Activated CD8-positive, alpha-beta memory T cell treated with anti-CD3 and anti-CD28 coated beads, Interleukin-2, amount 10 ng/mL, durations not matched to agents 7 days and 5 days (primary cell): ENCODE measurements at regions not wholly inside any gene's neighbourhood (a gene's known extent, or its start where the extent isn't known, plus 50 kb on each side); places are given as distances from the start of the nearest gene placed in this dataset.

ENCODE experiments used
- ATAC-seq: fragments of 150-1000 bp; cut with Tn5 transposase; one replicate; pipeline ENCODE4 v1.10.0; 2021; ENCODE audit warnings: moderate library complexity
- CTCF ChIA-PET: fragments of 350-600 bp; sonication (Branson Sonifier 250); formaldehyde crosslinking; loops from one replicate; lab custom pipeline; 2021; ENCODE audit warnings: antibody characterized with exemption; lab: Charles Lee
- DNase-seq: peaks from one replicate; pipeline ENCODE4 v3.0.0-alpha.2; 2020
- H3K27ac Mint-ChIP-seq: one replicate; pipeline ENCODE4 v1.8.0; 2021; ENCODE audit warnings: mild to moderate bottlenecking, mixed read lengths
- H3K27me3 Mint-ChIP-seq: one replicate; pipeline ENCODE4 v1.8.0; 2021; ENCODE audit warnings: mixed read lengths
- H3K36me3 Mint-ChIP-seq: one replicate; pipeline ENCODE4 v1.8.0; 2021; ENCODE audit warnings: mild to moderate bottlenecking, mixed read lengths
- H3K4me1 Mint-ChIP-seq: one replicate; pipeline ENCODE4 v1.8.0; 2021; ENCODE audit warnings: mixed read lengths
- H3K4me3 Mint-ChIP-seq: one replicate; pipeline ENCODE4 v1.8.0; 2021; ENCODE audit warnings: mild to moderate bottlenecking, moderate library complexity, mixed read lengths
- H3K9me3 Mint-ChIP-seq: one replicate; pipeline ENCODE4 v1.8.0; 2022; ENCODE audit warnings: low read depth, mixed read lengths

- CTCF ChIA-PET = no interaction called here
- DNase-seq (no peak), ATAC-seq (no peak)
- no peaks in the 10 kb centered on the region for H3K4me1 Mint-ChIP-seq
- no peaks in the 10 kb centered on the region for H3K36me3 Mint-ChIP-seq
- no peaks in the 10 kb centered on the region for H3K27me3 Mint-ChIP-seq
- no peak overlapping the region for H3K4me3 Mint-ChIP-seq
- no peak overlapping the region for H3K27ac Mint-ChIP-seq
- H3K9me3 Mint-ChIP-seq = peaks cover 19% of the 10 kb centered on the region
Observed at GRCh38 chr1:72693899-72694298, 411.6 kb upstream of the NEGR1 start.

- DNase-seq = no peak
- Mint-ChIP-seq H3K36me3 (no peaks in the 10 kb centered on the region), H3K27ac (no peak overlapping the region), H3K27me3 (no peaks in the 10 kb centered on the region), H3K4me3 (no peak overlapping the region), H3K9me3 (peaks cover 24% of the 10 kb centered on the region), H3K4me1 (no peaks in the 10 kb centered on the region)
- CTCF ChIA-PET = no interaction called here
- ATAC-seq = no peak
Observed at GRCh38 chr1:72693376-72693775, 411.0 kb upstream of the NEGR1 start.

- DNase-seq (no peak), ATAC-seq (no peak)
- CTCF ChIA-PET = no interaction called here
- no peak overlapping the region for H3K27ac Mint-ChIP-seq
- H3K36me3 Mint-ChIP-seq = no peaks in the 10 kb centered on the region
- H3K27me3 Mint-ChIP-seq = no peaks in the 10 kb centered on the region
- H3K9me3 Mint-ChIP-seq = peaks cover 26% of the 10 kb centered on the region
- H3K4me3 Mint-ChIP-seq = no peak overlapping the region
- no peaks in the 10 kb centered on the region for H3K4me1 Mint-ChIP-seq
Observed at GRCh38 chr1:72690871-72691270, 408.5 kb upstream of the NEGR1 start.

- H3K27me3 Mint-ChIP-seq = no peaks in the 10 kb centered on the region
- H3K27ac Mint-ChIP-seq = no peak overlapping the region
- CTCF ChIA-PET = no interaction called here
- no peaks in the 10 kb centered on the region for H3K36me3 Mint-ChIP-seq
- H3K9me3 Mint-ChIP-seq = peaks cover 2% of the 10 kb centered on the region
- H3K4me3 Mint-ChIP-seq = no peak overlapping the region
- ATAC-seq = no peak
- DNase-seq = no peak
- H3K4me1 Mint-ChIP-seq = no peaks in the 10 kb centered on the region
Observed at GRCh38 chr1:72678683-72679082, 396.3 kb upstream of the NEGR1 start.

- Mint-ChIP-seq H3K9me3 (peaks cover 4% of the 10 kb centered on the region), H3K27me3 (no peaks in the 10 kb centered on the region), H3K4me3 (no peak overlapping the region), H3K27ac (no peak overlapping the region), H3K4me1 (no peaks in the 10 kb centered on the region), H3K36me3 (no peaks in the 10 kb centered on the region)
- DNase-seq (no peak), ATAC-seq (no peak)
- CTCF ChIA-PET = no interaction called here
Observed at GRCh38 chr1:72670902-72671301, 388.6 kb upstream of the NEGR1 start.

GRCh38 chr1:72662918-72663317 is 380.6 kb upstream of the NEGR1 start:
- Mint-ChIP-seq H3K27me3 (no peaks in the 10 kb centered on the region), H3K4me1 (no peaks in the 10 kb centered on the region), H3K9me3 (peaks cover 6% of the 10 kb centered on the region), H3K36me3 (no peaks in the 10 kb centered on the region), H3K4me3 (no peak overlapping the region), H3K27ac (no peak overlapping the region)
- CTCF ChIA-PET = no interaction called here
- no peak for ATAC-seq
- DNase-seq = no peak

GRCh38 chr1:72650843-72651435 is 368.6 kb upstream of the NEGR1 start:
- no peak for DNase-seq
- H3K27ac Mint-ChIP-seq = no peak overlapping the region
- no peak overlapping the region for H3K4me3 Mint-ChIP-seq
- no peaks in the 10 kb centered on the region for H3K9me3 Mint-ChIP-seq
- CTCF ChIA-PET = no interaction called here
- H3K36me3 Mint-ChIP-seq = no peaks in the 10 kb centered on the region
- ATAC-seq = no peak
- H3K27me3 Mint-ChIP-seq = no peaks in the 10 kb centered on the region
- H3K4me1 Mint-ChIP-seq = no peaks in the 10 kb centered on the region

- CTCF ChIA-PET = no interaction called here
- no peaks in the 10 kb centered on the region for H3K9me3 Mint-ChIP-seq
- no peak overlapping the region for H3K27ac Mint-ChIP-seq
- ATAC-seq = no peak
- no peaks in the 10 kb centered on the region for H3K27me3 Mint-ChIP-seq
- H3K4me3 Mint-ChIP-seq = no peak overlapping the region
- no peaks in the 10 kb centered on the region for H3K4me1 Mint-ChIP-seq
- DNase-seq = no peak
- no peaks in the 10 kb centered on the region for H3K36me3 Mint-ChIP-seq
Observed at GRCh38 chr1:72649991-72650390, 367.7 kb upstream of the NEGR1 start.

- Mint-ChIP-seq H3K4me1 (no peaks in the 10 kb centered on the region), H3K27ac (no peak overlapping the region), H3K4me3 (no peak overlapping the region), H3K27me3 (no peaks in the 10 kb centered on the region), H3K9me3 (peaks cover 2% of the 10 kb centered on the region), H3K36me3 (no peaks in the 10 kb centered on the region)
- ATAC-seq = no peak
- CTCF ChIA-PET = no interaction called here
- DNase-seq = no peak
Observed at GRCh38 chr1:72649211-72649888, 367.0 kb upstream of the NEGR1 start.

- DNase-seq (no peak), ATAC-seq (no peak)
- CTCF ChIA-PET = no interaction called here
- no peak overlapping the region for H3K27ac Mint-ChIP-seq
- H3K9me3 Mint-ChIP-seq = peaks cover 8% of the 10 kb centered on the region
- no peaks in the 10 kb centered on the region for H3K4me1 Mint-ChIP-seq
- no peaks in the 10 kb centered on the region for H3K27me3 Mint-ChIP-seq
- H3K36me3 Mint-ChIP-seq = no peaks in the 10 kb centered on the region
- H3K4me3 Mint-ChIP-seq = no peak overlapping the region
Observed at GRCh38 chr1:72648465-72648864, 366.1 kb upstream of the NEGR1 start.

GRCh38 chr1:72643142-72643541 is 360.8 kb upstream of the NEGR1 start:
- no peaks in the 10 kb centered on the region for H3K27me3 Mint-ChIP-seq
- H3K4me1 Mint-ChIP-seq = no peaks in the 10 kb centered on the region
- DNase-seq (no peak), ATAC-seq (no peak)
- H3K4me3 Mint-ChIP-seq = no peak overlapping the region
- no peak overlapping the region for H3K27ac Mint-ChIP-seq
- no peaks in the 10 kb centered on the region for H3K36me3 Mint-ChIP-seq
- CTCF ChIA-PET = interaction anchor here (1.2 kb wide), 1 partner anchor 8 kb away, joined by 3 read pairs; no protein-coding TSS in a partner anchor
- H3K9me3 Mint-ChIP-seq = peaks cover 14% of the 10 kb centered on the region

GRCh38 chr1:72637593-72637992 is 355.3 kb upstream of the NEGR1 start:
- no peaks in the 10 kb centered on the region for H3K36me3 Mint-ChIP-seq
- ATAC-seq (no peak), DNase-seq (no peak)
- no peak overlapping the region for H3K4me3 Mint-ChIP-seq
- peaks cover 9% of the 10 kb centered on the region for H3K9me3 Mint-ChIP-seq
- CTCF ChIA-PET = no interaction called here
- H3K4me1 Mint-ChIP-seq = no peaks in the 10 kb centered on the region
- no peak overlapping the region for H3K27ac Mint-ChIP-seq
- H3K27me3 Mint-ChIP-seq = no peaks in the 10 kb centered on the region

GRCh38 chr1:72636631-72637030 is 354.3 kb upstream of the NEGR1 start:
- no peaks in the 10 kb centered on the region for H3K4me1 Mint-ChIP-seq
- no peaks in the 10 kb centered on the region for H3K27me3 Mint-ChIP-seq
- DNase-seq (no peak), ATAC-seq (no peak)
- H3K27ac Mint-ChIP-seq = no peak overlapping the region
- no peaks in the 10 kb centered on the region for H3K36me3 Mint-ChIP-seq
- CTCF ChIA-PET = no interaction called here
- peaks cover 6% of the 10 kb centered on the region for H3K9me3 Mint-ChIP-seq
- no peak overlapping the region for H3K4me3 Mint-ChIP-seq

- no peaks in the 10 kb centered on the region for H3K36me3 Mint-ChIP-seq
- H3K4me3 Mint-ChIP-seq = no peak overlapping the region
- no peak for DNase-seq
- no peaks in the 10 kb centered on the region for H3K4me1 Mint-ChIP-seq
- peaks cover 6% of the 10 kb centered on the region for H3K9me3 Mint-ChIP-seq
- CTCF ChIA-PET = interaction anchor here (1.1 kb wide), 1 partner anchor 8 kb away, joined by 3 read pairs; no protein-coding TSS in a partner anchor
- ATAC-seq = no peak
- H3K27me3 Mint-ChIP-seq = no peaks in the 10 kb centered on the region
- H3K27ac Mint-ChIP-seq = no peak overlapping the region
Observed at GRCh38 chr1:72635719-72636118, 353.4 kb upstream of the NEGR1 start.
